ENCODE measurements at regions not wholly inside any gene's neighbourhood (a gene's known extent, or its start where the extent isn't known, plus 50 kb on each side); places are given as distances from the start of the nearest gene placed in this dataset.
A peak's percentile ranks its signal among the peaks of the same experiment; 100 is the strongest.

- no peak for TF ChIP-seq CTCF (IDR thresholded peaks at IDR 0.05)
These were observed 82.0 kb upstream of the PAK5 start for GRCh38 chr20:9920866-9921265.

DNA sequence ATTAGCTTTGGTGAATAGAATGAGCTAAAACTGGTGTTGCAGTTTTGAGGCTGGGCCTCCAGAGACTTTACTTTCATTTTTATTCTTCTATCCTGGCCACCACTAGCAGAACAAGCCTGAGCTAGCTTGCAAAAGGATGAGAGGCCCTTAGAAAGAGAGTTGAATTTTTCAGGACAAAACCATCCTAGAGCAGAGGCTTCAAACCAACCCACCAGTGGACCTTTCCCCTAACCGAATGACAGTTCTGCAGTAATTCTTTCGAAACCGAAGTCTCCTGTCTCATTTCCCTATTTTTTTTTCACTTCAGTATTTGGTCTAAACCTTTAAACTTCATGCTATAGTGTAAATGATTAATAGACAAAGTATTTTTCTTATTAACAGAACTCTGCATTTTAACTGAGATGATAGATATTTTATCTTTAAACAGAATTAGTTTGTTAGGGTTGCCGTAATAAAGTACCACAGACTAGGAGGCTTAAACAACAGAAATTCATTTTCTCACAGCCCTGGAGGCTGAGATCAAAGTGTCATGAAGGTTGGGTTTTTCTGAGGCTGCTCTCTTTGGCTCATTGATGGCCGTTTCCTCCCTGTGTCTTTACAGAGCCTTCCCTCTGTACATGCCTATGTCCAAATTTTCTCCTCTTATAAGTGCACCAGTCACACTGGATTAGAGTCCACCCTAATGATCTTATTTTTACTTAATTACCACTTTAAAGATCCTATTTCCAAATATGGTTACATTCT is 80.6 kb upstream of the PAK5 start:
- TF ChIP-seq CTCF (IDR thresholded peaks at IDR 0.05) = no peak

DNA sequence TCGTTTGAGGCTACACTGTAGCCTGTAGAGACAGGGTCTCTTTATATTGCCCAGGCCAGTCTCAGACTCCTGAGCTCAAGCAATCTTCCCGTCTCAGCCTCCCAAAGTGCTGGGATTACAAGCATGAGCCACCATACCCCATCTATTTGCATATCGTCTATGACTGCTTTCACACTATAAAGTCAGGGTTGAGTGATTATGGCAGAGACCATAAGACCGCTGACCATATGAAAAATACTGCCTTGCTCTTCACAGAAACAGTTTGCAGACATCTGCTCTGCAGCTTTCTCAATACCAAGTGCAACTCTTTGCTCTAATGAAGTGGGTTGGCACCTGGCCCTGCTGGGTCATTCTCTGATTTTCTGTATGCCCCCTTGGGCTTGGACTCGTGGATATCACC is 79.5 kb upstream of the PAK5 start:
- TF ChIP-seq CTCF (IDR thresholded peaks at IDR 0.05) = no peak

DNA sequence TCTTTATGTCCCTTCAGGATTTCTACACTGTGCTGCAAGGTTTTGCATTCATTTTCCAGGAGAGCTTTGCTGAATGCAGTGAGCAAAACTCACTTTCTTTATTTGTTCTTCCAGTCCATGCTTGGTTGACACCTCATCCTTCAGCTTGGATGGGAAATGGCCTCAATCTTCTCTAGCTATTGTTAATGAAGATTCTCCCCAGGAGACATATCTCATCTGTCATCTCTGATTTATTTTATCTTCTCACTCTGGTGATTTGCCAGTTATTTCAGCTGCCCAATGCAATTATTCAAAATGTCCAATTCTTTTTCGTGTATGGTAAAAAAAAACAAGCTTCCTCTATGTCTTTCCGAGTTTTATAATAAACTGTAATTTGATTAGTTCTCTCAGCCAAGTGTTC is 77.9 kb upstream of the PAK5 start:
- TF ChIP-seq CTCF (IDR thresholded peaks at IDR 0.05) = no peak

DNA sequence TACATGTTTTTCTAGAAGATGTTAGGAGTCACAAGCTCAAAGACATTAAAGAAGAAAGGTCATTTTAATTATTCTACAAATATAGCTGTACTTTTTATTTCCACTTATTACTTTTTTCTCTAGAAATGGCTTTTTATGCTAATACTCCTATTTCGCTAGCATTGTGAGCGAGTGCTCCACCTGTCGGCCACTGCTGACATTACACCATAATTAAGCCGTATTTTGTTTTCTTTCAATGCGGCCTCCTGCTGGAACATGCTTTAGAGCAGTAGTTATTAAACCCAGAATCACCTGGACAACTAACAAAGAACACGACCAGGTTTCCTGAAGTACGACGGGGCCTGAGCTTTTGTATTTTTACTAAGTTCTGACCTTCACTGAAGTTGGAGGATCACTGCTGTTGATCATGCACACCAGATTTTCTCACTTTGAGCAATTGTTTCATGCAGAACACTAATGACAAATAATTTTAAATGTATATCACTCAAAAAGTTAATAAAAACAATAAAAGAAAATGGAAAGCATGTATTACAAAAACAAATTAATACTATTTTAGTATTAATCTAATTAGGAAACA is 74.1 kb upstream of the PAK5 start:
- TF ChIP-seq CTCF (IDR thresholded peaks at IDR 0.05) = peak; percentile 88

GRCh38 chr20:9912290-9912689 is 73.4 kb upstream of the PAK5 start:
- no peak for TF ChIP-seq CTCF (IDR thresholded peaks at IDR 0.05)

DNA sequence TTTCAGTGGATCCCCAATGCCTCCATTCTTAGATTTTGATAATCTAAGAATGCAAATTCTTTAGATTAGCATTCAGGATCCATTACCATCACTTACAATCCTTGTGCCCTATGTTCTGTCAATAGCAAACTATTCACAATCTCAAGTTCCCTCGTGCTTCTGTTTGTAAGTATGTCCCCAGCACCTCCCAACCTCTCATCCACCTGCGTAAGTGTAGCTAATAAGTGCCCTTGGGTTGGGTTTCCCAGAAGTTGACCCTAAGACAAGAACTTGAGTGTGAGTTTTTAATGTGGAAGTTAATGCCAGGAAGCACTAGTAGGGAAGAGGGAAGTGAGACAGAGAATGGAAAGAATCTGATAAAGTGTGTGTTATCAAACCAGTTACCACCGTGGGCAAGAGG is 72.6 kb upstream of the PAK5 start:
- no peak for TF ChIP-seq CTCF (IDR thresholded peaks at IDR 0.05)
